B cell (primary cell): ENCODE measurements at regions not wholly inside any gene's neighbourhood (a gene's known extent, or its start where the extent isn't known, plus 50 kb on each side); places are given as distances from the start of the nearest gene placed in this dataset.

Experiments used
- ATAC-seq: fragments of 200-7000 bp; cut with Tn5 transposase; one replicate; pipeline ENCODE4 v1.10.0; 2021; ENCODE audit warnings: low read depth, mild to moderate bottlenecking, moderate number of reproducible peaks, moderate library complexity
- CTCF ChIA-PET: fragments of 350-600 bp; sonication (Branson Sonifier 250); formaldehyde crosslinking; loops from one replicate; lab custom pipeline; 2021; ENCODE audit warnings: antibody characterized with exemption, inconsistent platforms; lab: Charles Lee
- POLR2A ChIA-PET: fragments of 350-600 bp; sonication (Branson Sonifier 250); formaldehyde crosslinking; loops from one replicate; lab custom pipeline; 2021; ENCODE audit warnings: antibody characterized with exemption; lab: Charles Lee
- DNase-seq: peaks from one replicate; pipeline ENCODE4 v3.0.0; 2013
- H2AFZ ChIP-seq: 2 replicates; pipeline ENCODE4 v1.6.1; 2012; ENCODE audit warnings: mild to moderate bottlenecking, low read depth, low read length; ENCODE audit not compliant: insufficient read depth, poor library complexity, severe bottlenecking
- H3K27ac ChIP-seq, 2 donors: 1 replicate in 1 of 2; 2 replicates in 1 of 2; pipeline ENCODE4 v1.5.1; 2012 to 2013; ENCODE audit warnings: low read length in 2 of 2, mild to moderate bottlenecking in 2 of 2, moderate library complexity in 1 of 2
- H3K27me3 ChIP-seq, 4 experiments: fragments of 200-600 bp in 1 of 4; sonication (generic) in 1 of 4; replicated peaks in 1 of 4; 1 replicate in 2 of 4; 2 replicates in 2 of 4; pipeline versions ENCODE4 v1.6.1 to v1.7.0; 2013 to 2016; ENCODE audit warnings: low read length in 3 of 4, mild to moderate bottlenecking in 2 of 4, mixed read lengths in 1 of 4, moderate library complexity in 1 of 4; ENCODE audit not compliant: insufficient read depth in 4 of 4, control insufficient read depth in 3 of 4; ENCODE audit errors: control extremely low read depth in 1 of 4
- H3K36me3 ChIP-seq, 2 experiments: replicated peaks in 1 of 2; 1 replicate in 1 of 2; 2 replicates in 1 of 2; pipeline versions ENCODE4 v1.6.1 to v1.7.1; 2013; ENCODE audit warnings: low read length in 1 of 2; ENCODE audit not compliant: insufficient read depth in 2 of 2, control insufficient read depth in 1 of 2; ENCODE audit errors: control extremely low read depth in 1 of 2, extremely low read depth in 1 of 2
- H3K4me1 ChIP-seq, 2 donors: fragments of 200-600 bp in 1 of 2; sonication (generic) in 1 of 2; 1 replicate in 1 of 2; 2 replicates in 1 of 2; pipeline versions ENCODE4 v1.5.1 to v1.6.1; 2013 to 2017; ENCODE audit warnings: low read length in 2 of 2; ENCODE audit not compliant: control insufficient read depth in 2 of 2, insufficient read depth in 2 of 2
- H3K4me2 ChIP-seq: replicated peaks from 2 replicates; pipeline ENCODE3; 2012; ENCODE audit warnings: mild to moderate bottlenecking, low read depth, low read length; ENCODE audit not compliant: poor library complexity, severe bottlenecking
- H3K4me3 ChIP-seq, 5 experiments: fragments of 200-600 bp in 1 of 5; sonication (generic) in 1 of 5; 1 replicate in 3 of 5; 2 replicates in 2 of 5; pipeline versions ENCODE4 v1.5.1 to v1.7.0; 2011 to 2016; ENCODE audit warnings: low read length in 4 of 5, mild to moderate bottlenecking in 4 of 5, low read depth in 2 of 5, control low read depth in 1 of 5, moderate library complexity in 1 of 5; ENCODE audit not compliant: insufficient read depth in 1 of 5; ENCODE audit errors: control extremely low read depth in 1 of 5, extremely low read depth in 1 of 5
- H3K79me2 ChIP-seq: fragments of 200-600 bp; sonication (generic); one replicate; pipeline ENCODE4 v1.6.0; 2016; ENCODE audit warnings: low read length; ENCODE audit not compliant: control insufficient read depth, insufficient read depth
- H3K9ac ChIP-seq: fragments of 200-600 bp; sonication (generic); 2 replicates; pipeline ENCODE4 v1.6.1; 2017; ENCODE audit warnings: mild to moderate bottlenecking, low read length, moderate library complexity
- H3K9me3 ChIP-seq, 3 donors: one replicate each; pipeline versions ENCODE4 v1.6.1 to v1.7.1; 2013; ENCODE audit warnings: low read length in 2 of 3; ENCODE audit not compliant: control insufficient read depth in 2 of 3, insufficient read depth in 1 of 3; ENCODE audit errors: control extremely low read depth in 1 of 3
- H4K20me1 ChIP-seq: 2 replicates; pipeline ENCODE4 v1.6.0; 2012; ENCODE audit warnings: mild to moderate bottlenecking, low read length; ENCODE audit not compliant: insufficient read depth, control insufficient read depth, poor library complexity, severe bottlenecking
- H3K27ac Mint-ChIP-seq: one replicate; pipeline ENCODE4 v1.8.0; 2021; ENCODE audit warnings: mixed read lengths
- H3K27me3 Mint-ChIP-seq: one replicate; pipeline ENCODE4 v1.8.0; 2021; ENCODE audit warnings: mixed read lengths
- H3K4me1 Mint-ChIP-seq: one replicate; pipeline ENCODE4 v1.8.0; 2021; ENCODE audit warnings: mixed read lengths
- H3K4me3 Mint-ChIP-seq: one replicate; pipeline ENCODE4 v1.8.0; 2021; ENCODE audit warnings: mixed read lengths
- H3K9me3 Mint-ChIP-seq: one replicate; pipeline ENCODE4 v1.8.0; 2022; ENCODE audit warnings: mixed read lengths; ENCODE audit not compliant: insufficient read depth
- EZH2 ChIP-seq: IDR thresholded peaks from 2 replicates; pipeline ENCODE4 v1.6.1; 2012; ENCODE audit warnings: borderline replicate concordance, low read depth, mild to moderate bottlenecking, moderate library complexity, low read length; ENCODE audit not compliant: insufficient read depth, poor library complexity, severe bottlenecking
- WGBS: methylation state at CpG from one replicate; pipeline ENCODE4 v1.1.5; 2013; ENCODE audit warnings: missing lambda C conversion rate; ENCODE audit not compliant: insufficient coverage; 5-methylcytosine and 5-hydroxymethylcytosine counted together
- intact Hi-C: fragments of 100-400 bp; cut with micrococcal nuclease; formaldehyde crosslinking; loops from one replicate; pipeline ENCODE4 v1.10.0; 2022
- TF ChIP-seq, protein P1 (sequence below): fragments of 200-600 bp; IDR thresholded peaks from one replicate; pipeline ENCODE4 v1.8.0; 2022; ENCODE audit warnings: antibody characterized with exemption, mild to moderate bottlenecking

GRCh38 chr9:32248189-32248712 lies 136.2 kb upstream of the ACO1 start:
- intact Hi-C loops = no loop called here
- ChIA-PET CTCF (no interaction called here), POLR2A (no interaction called here)
- WGBS = no CpG with 5 or more reads among the region's 2 CpGs
- no peak overlapping the region for H3K4me3 ChIP-seq
- H3K9me3 ChIP-seq = no peaks in the 10 kb centered on the region
- peaks cover 0 to 2% (median 0%) of the 10 kb centered on the region in 4 experiments for H3K27me3 ChIP-seq
- TF ChIP-seq, protein P1, sequence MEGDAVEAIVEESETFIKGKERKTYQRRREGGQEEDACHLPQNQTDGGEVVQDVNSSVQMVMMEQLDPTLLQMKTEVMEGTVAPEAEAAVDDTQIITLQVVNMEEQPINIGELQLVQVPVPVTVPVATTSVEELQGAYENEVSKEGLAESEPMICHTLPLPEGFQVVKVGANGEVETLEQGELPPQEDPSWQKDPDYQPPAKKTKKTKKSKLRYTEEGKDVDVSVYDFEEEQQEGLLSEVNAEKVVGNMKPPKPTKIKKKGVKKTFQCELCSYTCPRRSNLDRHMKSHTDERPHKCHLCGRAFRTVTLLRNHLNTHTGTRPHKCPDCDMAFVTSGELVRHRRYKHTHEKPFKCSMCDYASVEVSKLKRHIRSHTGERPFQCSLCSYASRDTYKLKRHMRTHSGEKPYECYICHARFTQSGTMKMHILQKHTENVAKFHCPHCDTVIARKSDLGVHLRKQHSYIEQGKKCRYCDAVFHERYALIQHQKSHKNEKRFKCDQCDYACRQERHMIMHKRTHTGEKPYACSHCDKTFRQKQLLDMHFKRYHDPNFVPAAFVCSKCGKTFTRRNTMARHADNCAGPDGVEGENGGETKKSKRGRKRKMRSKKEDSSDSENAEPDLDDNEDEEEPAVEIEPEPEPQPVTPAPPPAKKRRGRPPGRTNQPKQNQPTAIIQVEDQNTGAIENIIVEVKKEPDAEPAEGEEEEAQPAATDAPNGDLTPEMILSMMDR = no peak
- TF ChIP-seq EZH2 = no peak
- H3K4me3 Mint-ChIP-seq = no peak overlapping the region
- no peaks in the 10 kb centered on the region for H3K27me3 Mint-ChIP-seq
- no peaks in the 10 kb centered on the region for H3K4me1 Mint-ChIP-seq
- H2AFZ ChIP-seq = no peak overlapping the region
- no peak overlapping the region for H3K27ac Mint-ChIP-seq
- H3K4me1 ChIP-seq = no peaks in the 10 kb centered on the region
- no peak overlapping the region for H3K9ac ChIP-seq
- DNase-seq (no peak), ATAC-seq (no peak)
- no peak overlapping the region for H3K4me2 ChIP-seq
- no peak overlapping the region for H3K27ac ChIP-seq
- no peaks in the 10 kb centered on the region for H3K36me3 ChIP-seq
- no peaks in the 10 kb centered on the region for H3K9me3 Mint-ChIP-seq
- H4K20me1 ChIP-seq = no peaks in the 10 kb centered on the region
- H3K79me2 ChIP-seq = no peaks in the 10 kb centered on the region

- ChIA-PET CTCF (interaction anchor here (1.6 kb wide), 1 partner anchor 1132 kb away, joined by 6 read pairs; no protein-coding TSS in a partner anchor), POLR2A (no interaction called here)
- H3K4me3 ChIP-seq = no peak overlapping the region
- H3K4me1 ChIP-seq = no peaks in the 10 kb centered on the region
- Mint-ChIP-seq H3K9me3 (no peaks in the 10 kb centered on the region), H3K27me3 (no peaks in the 10 kb centered on the region), H3K27ac (no peak overlapping the region), H3K4me1 (no peaks in the 10 kb centered on the region), H3K4me3 (no peak overlapping the region)
- WGBS = 7% methylated on average over 5 of the region's 5 CpGs
- DNase-seq (peak; percentile 23), ATAC-seq (no peak)
- H2AFZ ChIP-seq = no peak overlapping the region
- TF ChIP-seq, protein P1 = peak; percentile 48
- TF ChIP-seq EZH2 = no peak
- no peaks in the 10 kb centered on the region for H3K36me3 ChIP-seq
- H3K27me3 ChIP-seq = peaks cover 0 to 2% (median 0%) of the 10 kb centered on the region in 4 experiments
- H3K9me3 ChIP-seq = no peaks in the 10 kb centered on the region
- no peak overlapping the region for H3K27ac ChIP-seq
- H3K4me2 ChIP-seq = no peak overlapping the region
- H4K20me1 ChIP-seq = no peaks in the 10 kb centered on the region
- no peaks in the 10 kb centered on the region for H3K79me2 ChIP-seq
- no peak overlapping the region for H3K9ac ChIP-seq
- intact Hi-C loops = no loop called here
Observed at GRCh38 chr9:32251539-32251938, 132.9 kb upstream of the ACO1 start.
